ENCODE measurements at regions not wholly inside any gene's neighbourhood (a gene's known extent, or its start where the extent isn't known, plus 50 kb on each side); places are given as distances from the start of the nearest gene placed in this dataset.

GRCh38 chr17:17412326-17412725 is 64.5 kb upstream of the MED9 start:
- H3K9ac ChIP-seq = peak overlapping the region; percentile 60
- 8 to 16% methylated on average over 4 of the region's 4 CpGs for WGBS, 2 experiments (ENCODE audit: low coverage in 1 of 2, low lambda C conversion rate in 2 of 2, missing lambda C conversion rate in 2 of 2)
- H3K9me2 ChIP-seq (ENCODE audit: insufficient read depth) = no peaks in the 10 kb centered on the region
- H3F3A ChIP-seq (ENCODE audit: insufficient read depth) = peaks cover 44% of the 10 kb centered on the region
- H3K4me3 ChIP-seq = no peak overlapping the region
- DNase-seq = peak; percentile 87
- H3K36me3 ChIP-seq (ENCODE audit: low read depth) = no peaks in the 10 kb centered on the region
- no peaks in the 10 kb centered on the region for H3K9me3 ChIP-seq (ENCODE audit: low read depth)
- in situ Hi-C loops (cut with MboI) = no loop called here
- no peaks in the 10 kb centered on the region for H3K27me3 ChIP-seq (replicated peaks; ENCODE audit: insufficient read depth)
- H3K27ac ChIP-seq = peak overlapping the region; percentile 82
- no peak for TF ChIP-seq EZH2 (IDR thresholded peaks at IDR 0.05; ENCODE audit: insufficient read depth, poor library complexity, severe bottlenecking)
- no peak for TF ChIP-seq EZH2phosphoT487 (IDR thresholded peaks at IDR 0.05; ENCODE audit: insufficient read depth, low read depth)
- H3K79me2 ChIP-seq (ENCODE audit: insufficient read depth) = no peaks in the 10 kb centered on the region
- H3K4me2 ChIP-seq (ENCODE audit: unreplicated experiment) = no peak overlapping the region
- peaks cover 48% of the 10 kb centered on the region for H3K4me1 ChIP-seq (ENCODE audit: insufficient read depth)
- no peaks in the 10 kb centered on the region for H4K20me1 ChIP-seq (ENCODE audit: insufficient read depth)
- H2AFZ ChIP-seq = no peak overlapping the region

DNA sequence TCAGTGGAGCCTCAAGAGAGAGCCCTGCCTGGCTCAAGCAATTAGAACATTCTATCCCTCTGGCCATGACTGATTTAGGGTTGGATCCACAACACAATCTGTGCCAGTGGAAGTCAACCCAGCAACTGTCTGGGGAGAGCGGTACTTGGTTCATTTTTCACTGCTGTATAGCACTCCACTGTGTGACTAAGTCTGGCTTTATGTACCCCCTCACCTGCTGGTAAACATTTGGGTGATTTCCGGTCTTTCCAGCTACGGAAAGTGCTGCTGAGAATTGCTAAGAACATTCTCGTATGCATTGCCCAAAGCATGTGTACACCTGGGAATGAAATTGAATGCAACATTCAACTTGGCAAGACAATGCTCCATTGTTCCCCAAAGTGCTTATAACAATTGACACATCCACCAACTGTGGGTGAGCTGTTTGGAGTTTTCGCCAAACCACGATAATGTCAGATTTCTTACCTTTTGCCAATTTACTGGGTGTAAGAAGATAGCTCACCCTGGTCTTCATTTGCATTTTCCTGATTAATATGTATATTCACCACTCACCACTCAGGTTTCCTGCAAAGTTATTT is 63.5 kb upstream of the MED9 start:
- in situ Hi-C loops (cut with MboI) = no loop called here
- peaks cover 48% of the 10 kb centered on the region for H3K4me1 ChIP-seq (ENCODE audit: insufficient read depth)
- H2AFZ ChIP-seq = no peak overlapping the region

DNA sequence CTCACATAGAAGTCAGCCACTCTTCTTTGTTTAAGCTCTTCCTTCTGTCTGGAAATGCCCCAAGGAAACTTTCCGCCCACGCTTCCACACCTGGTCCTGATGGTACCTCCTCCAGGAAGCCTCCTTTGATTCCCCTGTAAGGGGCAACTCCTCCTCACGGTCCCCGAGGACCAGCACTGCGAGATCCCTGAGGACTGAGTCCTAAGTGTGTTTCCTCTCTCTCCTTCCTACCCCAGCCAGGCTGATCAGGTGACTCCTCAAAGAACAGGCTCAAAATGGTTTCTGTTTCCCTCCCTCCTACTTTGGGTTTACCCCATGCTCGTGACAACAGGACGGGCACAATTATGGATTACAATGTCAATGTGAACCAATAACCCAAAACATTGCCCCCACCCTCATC is 63.0 kb upstream of the MED9 start:
- Histone ChIP-seq H3K27me3 (replicated peaks; ENCODE audit: insufficient read depth) (no peaks in the 10 kb centered on the region), H3F3A (ENCODE audit: insufficient read depth) (peaks cover 44% of the 10 kb centered on the region), H3K79me2 (ENCODE audit: insufficient read depth) (no peaks in the 10 kb centered on the region), H3K27ac (peak overlapping the region; percentile 91), H3K4me2 (ENCODE audit: unreplicated experiment) (peak overlapping the region; percentile 85), H3K4me3 (peak overlapping the region; percentile 67), H2AFZ (peak overlapping the region; percentile 72), H3K36me3 (ENCODE audit: low read depth) (no peaks in the 10 kb centered on the region), H3K9me2 (ENCODE audit: insufficient read depth) (no peaks in the 10 kb centered on the region), H3K4me1 (ENCODE audit: insufficient read depth) (peaks cover 43% of the 10 kb centered on the region), H3K9me3 (ENCODE audit: low read depth) (no peaks in the 10 kb centered on the region), H4K20me1 (ENCODE audit: insufficient read depth) (no peaks in the 10 kb centered on the region), H3K9ac (peak overlapping the region; percentile 83)
- WGBS, 2 experiments (ENCODE audit: low coverage in 1 of 2, low lambda C conversion rate in 2 of 2, missing lambda C conversion rate in 2 of 2) = 30 to 36% methylated on average over 7 of the region's 7 CpGs
- TF ChIP-seq EZH2phosphoT487 (IDR thresholded peaks at IDR 0.05; ENCODE audit: insufficient read depth, low read depth) (no peak), EZH2 (IDR thresholded peaks at IDR 0.05; ENCODE audit: insufficient read depth, poor library complexity, severe bottlenecking) (no peak)
- in situ Hi-C loops (cut with MboI) = no loop called here
- peak; percentile 62 for DNase-seq

More for the DNA sequence above, 63.5 kb upstream of the MED9 start:
- no peaks in the 10 kb centered on the region for H4K20me1 ChIP-seq (ENCODE audit: insufficient read depth)
- 97 to 99% methylated on average over 6 of the region's 6 CpGs for WGBS, 2 experiments (ENCODE audit: low coverage in 1 of 2, low lambda C conversion rate in 2 of 2, missing lambda C conversion rate in 2 of 2)
- H3F3A ChIP-seq (ENCODE audit: insufficient read depth) = peaks cover 44% of the 10 kb centered on the region
- no peak overlapping the region for H3K4me3 ChIP-seq
- H3K9me3 ChIP-seq (ENCODE audit: low read depth) = no peaks in the 10 kb centered on the region
- no peaks in the 10 kb centered on the region for H3K36me3 ChIP-seq (ENCODE audit: low read depth)
- peak overlapping the region; percentile 91 for H3K27ac ChIP-seq
- no peaks in the 10 kb centered on the region for H3K27me3 ChIP-seq (replicated peaks; ENCODE audit: insufficient read depth)
- TF ChIP-seq EZH2 (IDR thresholded peaks at IDR 0.05; ENCODE audit: insufficient read depth, poor library complexity, severe bottlenecking) = no peak
- no peak for TF ChIP-seq EZH2phosphoT487 (IDR thresholded peaks at IDR 0.05; ENCODE audit: insufficient read depth, low read depth)
- no peaks in the 10 kb centered on the region for H3K9me2 ChIP-seq (ENCODE audit: insufficient read depth)
- 0 out of 2 replicates have a peak overlapping the region, but pooled peaks have one; percentile 83 for H3K9ac ChIP-seq
- peak; percentile 27 for DNase-seq
- H3K79me2 ChIP-seq (ENCODE audit: insufficient read depth) = no peaks in the 10 kb centered on the region
- H3K4me2 ChIP-seq (ENCODE audit: unreplicated experiment) = no peak overlapping the region

DNA sequence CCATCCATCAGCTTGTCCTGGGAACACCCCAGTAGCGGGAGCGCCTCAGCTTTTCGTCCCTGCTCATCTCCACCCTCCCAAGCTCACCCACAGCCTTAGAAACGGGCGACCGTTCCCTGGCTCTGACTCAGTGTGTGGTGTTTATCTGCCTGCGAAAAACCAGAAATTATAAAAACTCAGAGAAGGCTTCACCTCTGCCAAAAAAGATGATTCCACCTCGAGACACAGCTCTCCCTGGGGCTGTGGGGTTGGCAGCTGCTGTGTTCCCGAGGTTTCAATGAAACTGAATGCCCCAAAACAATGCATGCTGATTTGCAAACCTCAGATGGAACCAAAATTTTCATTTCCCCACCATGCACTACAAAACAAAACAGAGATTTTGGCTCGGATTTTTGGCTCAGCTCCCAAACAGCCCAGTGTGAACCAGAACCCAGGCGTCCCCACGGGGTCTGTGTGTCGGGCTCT is 62.4 kb upstream of the MED9 start:
- Histone ChIP-seq H3K4me2 (ENCODE audit: unreplicated experiment) (peak overlapping the region; percentile 85), H2AFZ (peak overlapping the region; percentile 72), H3K27ac (peak overlapping the region; percentile 91), H3F3A (ENCODE audit: insufficient read depth) (peaks cover 44% of the 10 kb centered on the region), H3K79me2 (ENCODE audit: insufficient read depth) (no peaks in the 10 kb centered on the region), H3K9me3 (ENCODE audit: low read depth) (no peaks in the 10 kb centered on the region), H3K4me3 (peak overlapping the region; percentile 67), H3K9ac (peak overlapping the region; percentile 83), H3K36me3 (ENCODE audit: low read depth) (no peaks in the 10 kb centered on the region), H4K20me1 (ENCODE audit: insufficient read depth) (no peaks in the 10 kb centered on the region), H3K27me3 (replicated peaks; ENCODE audit: insufficient read depth) (no peaks in the 10 kb centered on the region), H3K9me2 (ENCODE audit: insufficient read depth) (no peaks in the 10 kb centered on the region), H3K4me1 (ENCODE audit: insufficient read depth) (peaks cover 43% of the 10 kb centered on the region)
- 1 to 2% methylated on average over 13 of the region's 13 CpGs for WGBS, 2 experiments (ENCODE audit: low coverage in 1 of 2, low lambda C conversion rate in 2 of 2, missing lambda C conversion rate in 2 of 2)
- peak; percentile 95 for DNase-seq
- in situ Hi-C loops (cut with MboI) = no loop called here
- TF ChIP-seq EZH2 (IDR thresholded peaks at IDR 0.05; ENCODE audit: insufficient read depth, poor library complexity, severe bottlenecking) = no peak
- no peak for TF ChIP-seq EZH2phosphoT487 (IDR thresholded peaks at IDR 0.05; ENCODE audit: insufficient read depth, low read depth)
